T-helper 2 cell treated with Interferon-gamma antibody and Interleukin-4, amounts not matched to agents 5 μg/mL and 100 μg/mL, for 36 hours (primary cell): ENCODE measurements at regions not wholly inside any gene's neighbourhood (a gene's known extent, or its start where the extent isn't known, plus 50 kb on each side); places are given as distances from the start of the nearest gene placed in this dataset.
"Not testable (repeated sequence)": the region's sequence is repeated elsewhere in the genome, so short reads cannot be mapped to it uniquely, and the experiment has no call there.

ENCODE experiments used
- DNase-seq: peaks from one replicate; pipeline ENCODE4 v3.0.0; 2021; ENCODE audit warnings: low spot score
- H3K27ac Mint-ChIP-seq: one replicate; pipeline ENCODE4 v1.8.0; 2021; ENCODE audit warnings: mild to moderate bottlenecking, mixed read lengths
- H3K27me3 Mint-ChIP-seq: one replicate; pipeline ENCODE4 v1.8.0; 2021; ENCODE audit warnings: low read depth, mixed read lengths
- H3K36me3 Mint-ChIP-seq: one replicate; pipeline ENCODE4 v1.8.0; 2021; ENCODE audit warnings: low read depth, mixed read lengths
- H3K4me1 Mint-ChIP-seq: one replicate; pipeline ENCODE4 v1.8.0; 2021; ENCODE audit warnings: low read depth, mixed read lengths
- H3K4me3 Mint-ChIP-seq: one replicate; pipeline ENCODE4 v1.8.0; 2022; ENCODE audit warnings: mild to moderate bottlenecking, moderate library complexity, mixed read lengths
- H3K9me3 Mint-ChIP-seq: one replicate; pipeline ENCODE4 v1.8.0; 2021; ENCODE audit warnings: mixed read lengths

- H3K27ac Mint-ChIP-seq = no peak overlapping the region
- H3K27me3 Mint-ChIP-seq = no peaks in the 10 kb centered on the region
- no peak overlapping the region for H3K4me3 Mint-ChIP-seq
- no peaks in the 10 kb centered on the region for H3K36me3 Mint-ChIP-seq
- DNase-seq = no peak
- peaks cover 22% of the 10 kb centered on the region for H3K9me3 Mint-ChIP-seq
- no peaks in the 10 kb centered on the region for H3K4me1 Mint-ChIP-seq
Observed at GRCh38 chr12:127820271-127820670, 446.7 kb upstream of the TMEM132C start.

GRCh38 chr12:127820846-127821245 lies 446.1 kb upstream of the TMEM132C start:
- H3K27me3 Mint-ChIP-seq = no peaks in the 10 kb centered on the region
- no peaks in the 10 kb centered on the region for H3K4me1 Mint-ChIP-seq
- H3K9me3 Mint-ChIP-seq = peaks cover 25% of the 10 kb centered on the region
- H3K36me3 Mint-ChIP-seq = no peaks in the 10 kb centered on the region
- no peak overlapping the region for H3K4me3 Mint-ChIP-seq
- no peak for DNase-seq
- no peak overlapping the region for H3K27ac Mint-ChIP-seq

DNA sequence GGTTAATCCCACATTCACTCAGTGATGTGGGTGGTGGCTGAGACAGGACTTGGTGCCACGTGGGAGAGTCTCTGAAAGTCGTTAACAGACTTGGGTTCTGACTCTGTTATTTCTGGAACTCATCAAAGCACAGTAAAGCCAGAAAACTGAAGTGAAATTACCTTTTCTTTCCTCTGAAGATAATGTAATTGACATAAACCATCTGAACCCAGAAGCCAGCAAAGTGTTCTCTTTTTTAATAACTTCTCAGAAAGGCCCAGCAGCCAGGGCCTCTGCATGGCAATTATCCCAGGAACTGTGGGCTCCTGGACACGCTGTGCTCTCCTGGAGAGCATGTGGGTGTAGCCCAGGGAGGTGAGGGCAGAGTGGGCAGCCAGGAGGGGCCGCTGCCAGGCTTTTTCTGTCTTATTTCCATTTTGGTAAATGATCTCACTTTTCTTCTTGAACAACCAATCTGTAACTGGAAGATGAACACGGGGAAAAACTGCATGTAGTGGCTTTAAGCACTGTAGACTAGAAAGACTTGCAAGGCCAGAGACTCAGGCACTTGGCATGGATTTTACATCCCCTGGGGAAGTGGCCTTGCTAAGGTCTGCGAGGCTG lies 444.1 kb upstream of the TMEM132C start:
- DNase-seq = no peak
- Mint-ChIP-seq H3K4me3 (no peak overlapping the region), H3K36me3 (no peaks in the 10 kb centered on the region), H3K9me3 (peaks cover 25% of the 10 kb centered on the region), H3K27ac (no peak overlapping the region), H3K4me1 (no peaks in the 10 kb centered on the region), H3K27me3 (no peaks in the 10 kb centered on the region)

DNA sequence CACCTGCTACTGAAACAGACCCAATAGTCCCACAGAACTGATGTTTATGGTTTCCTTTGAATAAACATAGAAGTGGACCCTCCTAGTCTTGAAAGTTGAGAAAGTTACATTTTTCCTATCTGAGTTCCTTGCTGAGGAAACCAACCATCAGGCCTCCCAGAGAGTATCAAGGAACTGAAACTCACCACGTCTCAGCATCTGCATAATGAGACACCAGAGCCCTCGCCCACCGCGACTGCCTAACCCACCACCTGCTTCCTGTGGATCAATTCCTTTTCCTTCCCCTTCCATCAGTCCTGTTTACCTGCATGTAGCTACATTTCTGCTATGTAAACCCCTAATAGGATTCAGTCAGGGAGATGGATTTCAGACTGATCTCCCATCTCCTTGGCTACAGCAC lies 443.2 kb upstream of the TMEM132C start:
- no peaks in the 10 kb centered on the region for H3K27me3 Mint-ChIP-seq
- no peaks in the 10 kb centered on the region for H3K4me1 Mint-ChIP-seq
- H3K36me3 Mint-ChIP-seq = no peaks in the 10 kb centered on the region
- no peak for DNase-seq
- no peak overlapping the region for H3K4me3 Mint-ChIP-seq
- peaks cover 31% of the 10 kb centered on the region for H3K9me3 Mint-ChIP-seq
- no peak overlapping the region for H3K27ac Mint-ChIP-seq

- H3K36me3 Mint-ChIP-seq = no peaks in the 10 kb centered on the region
- H3K27me3 Mint-ChIP-seq = no peaks in the 10 kb centered on the region
- peaks cover 35% of the 10 kb centered on the region for H3K9me3 Mint-ChIP-seq
- no peak overlapping the region for H3K27ac Mint-ChIP-seq
- no peak for DNase-seq
- H3K4me3 Mint-ChIP-seq = no peak overlapping the region
- no peaks in the 10 kb centered on the region for H3K4me1 Mint-ChIP-seq
Observed at GRCh38 chr12:127829281-127830064, 437.5 kb upstream of the TMEM132C start.

DNA sequence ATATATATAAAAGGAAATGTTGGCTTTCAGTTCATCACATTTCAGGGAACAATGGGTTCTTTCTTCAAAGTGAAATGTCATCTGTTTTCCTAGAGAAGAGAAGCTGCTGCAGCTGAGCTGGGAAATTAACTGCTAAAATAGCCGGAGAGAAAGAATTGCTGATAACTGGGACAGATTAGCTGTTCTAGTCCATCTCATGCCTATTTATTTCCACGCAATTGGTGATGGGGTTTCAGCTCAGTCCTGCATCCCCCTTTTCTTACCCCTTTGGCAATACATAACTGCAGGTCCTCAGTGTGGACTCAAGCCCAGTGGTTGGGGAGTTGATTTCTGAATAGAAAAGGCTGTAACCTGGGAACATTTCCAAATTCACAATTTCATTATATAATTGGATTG lies 436.9 kb upstream of the TMEM132C start:
- H3K27me3 Mint-ChIP-seq = no peaks in the 10 kb centered on the region
- DNase-seq = no peak
- H3K4me1 Mint-ChIP-seq = no peaks in the 10 kb centered on the region
- H3K36me3 Mint-ChIP-seq = no peaks in the 10 kb centered on the region
- no peak overlapping the region for H3K4me3 Mint-ChIP-seq
- H3K9me3 Mint-ChIP-seq = peaks cover 36% of the 10 kb centered on the region
- no peak overlapping the region for H3K27ac Mint-ChIP-seq

DNA sequence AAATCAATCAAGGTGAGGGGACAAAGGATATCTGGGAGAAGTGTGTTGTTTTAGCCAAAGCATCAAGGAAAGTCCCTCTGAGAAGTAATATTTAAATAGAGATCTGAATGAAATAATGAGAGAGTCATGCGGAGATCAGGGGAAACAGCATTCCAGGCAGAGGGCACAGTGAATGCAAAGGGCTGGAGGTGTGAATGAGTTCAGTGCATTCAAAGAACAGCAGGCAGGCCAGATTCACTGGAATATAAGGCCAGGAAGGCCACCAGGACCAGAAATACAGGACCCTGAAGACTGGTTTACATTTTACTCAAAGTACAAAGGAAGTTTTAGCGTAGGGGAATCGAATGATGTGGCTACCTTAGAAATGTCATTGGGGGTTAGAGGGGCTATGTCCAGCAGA lies 436.2 kb upstream of the TMEM132C start:
- peaks cover 30% of the 10 kb centered on the region for H3K9me3 Mint-ChIP-seq
- no peak for DNase-seq
- H3K27me3 Mint-ChIP-seq = no peaks in the 10 kb centered on the region
- H3K4me1 Mint-ChIP-seq = no peaks in the 10 kb centered on the region
- H3K36me3 Mint-ChIP-seq = no peaks in the 10 kb centered on the region
- H3K27ac Mint-ChIP-seq = no peak overlapping the region
- no peak overlapping the region for H3K4me3 Mint-ChIP-seq

DNA sequence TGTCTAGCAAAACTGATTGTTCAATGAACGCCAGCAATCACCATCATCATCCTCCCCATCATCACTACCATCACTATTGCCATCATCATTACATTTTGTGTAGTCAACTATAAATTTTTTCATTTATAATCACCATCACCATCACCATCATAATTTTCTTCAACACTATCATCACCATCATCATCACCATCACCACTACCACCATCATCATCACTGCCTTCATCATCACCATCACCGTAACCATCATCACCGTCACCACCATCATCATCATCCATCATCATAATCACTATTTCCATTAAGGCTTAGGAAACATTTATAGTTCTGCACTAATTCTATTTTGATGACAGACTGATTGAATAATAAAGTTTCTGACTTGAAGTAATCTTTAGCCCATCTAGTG lies 434.8 kb upstream of the TMEM132C start:
- H3K36me3 Mint-ChIP-seq = no peaks in the 10 kb centered on the region
- DNase-seq = no peak
- H3K4me3 Mint-ChIP-seq = no peak overlapping the region
- H3K27me3 Mint-ChIP-seq = no peaks in the 10 kb centered on the region
- H3K27ac Mint-ChIP-seq = no peak overlapping the region
- peaks cover 38% of the 10 kb centered on the region for H3K9me3 Mint-ChIP-seq
- no peaks in the 10 kb centered on the region for H3K4me1 Mint-ChIP-seq

DNA sequence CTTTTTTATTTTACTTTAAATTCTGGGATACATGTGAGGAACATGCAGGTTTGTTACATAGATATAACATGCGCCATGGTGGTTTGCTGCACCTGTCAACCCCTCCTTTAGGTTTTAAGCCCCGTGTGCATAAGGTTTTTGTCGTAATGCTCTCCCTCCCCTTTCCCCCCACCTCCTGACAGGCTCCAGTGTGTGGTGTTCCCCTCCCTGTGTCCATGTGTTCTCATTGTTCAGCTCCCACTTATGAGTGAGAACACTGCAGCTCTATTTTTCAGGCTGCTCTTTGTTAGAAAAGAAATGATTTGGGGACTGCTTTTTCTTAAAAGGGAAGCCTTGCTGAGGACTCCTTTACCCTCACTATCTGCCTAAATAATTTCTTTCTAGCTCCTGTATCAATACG lies 430.2 kb upstream of the TMEM132C start:
- not testable (repeated sequence) for H3K27me3 Mint-ChIP-seq, H3K4me1 Mint-ChIP-seq, H3K36me3 Mint-ChIP-seq, H3K4me3 Mint-ChIP-seq, DNase-seq, H3K27ac Mint-ChIP-seq
- H3K9me3 Mint-ChIP-seq = peaks cover 41% of the 10 kb centered on the region

- Mint-ChIP-seq H3K36me3 (no peaks in the 10 kb centered on the region), H3K27me3 (no peaks in the 10 kb centered on the region), H3K4me3 (no peak overlapping the region), H3K27ac (no peak overlapping the region), H3K4me1 (no peaks in the 10 kb centered on the region), H3K9me3 (peaks cover 52% of the 10 kb centered on the region)
- DNase-seq = no peak
Observed at GRCh38 chr12:127857661-127858060, 409.3 kb upstream of the TMEM132C start.

DNA sequence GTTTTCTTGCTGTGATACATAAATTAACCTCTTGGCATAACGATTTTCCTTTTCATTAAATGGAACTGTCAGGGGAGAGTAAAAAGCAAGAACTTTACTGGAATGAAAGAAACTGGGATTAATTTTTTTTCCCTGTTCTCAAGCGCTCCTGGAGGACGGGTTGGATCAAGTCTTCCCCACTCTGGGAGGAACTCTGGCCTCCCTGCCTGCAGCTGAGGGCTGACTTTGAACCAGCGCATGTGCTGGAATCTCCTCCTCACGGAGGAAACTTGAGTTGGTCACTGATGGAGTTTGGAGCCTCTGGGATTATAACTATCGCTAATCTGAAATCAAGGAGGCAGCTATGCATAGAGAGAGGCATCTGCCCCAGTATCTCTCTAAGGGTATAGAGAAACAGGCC lies 406.4 kb upstream of the TMEM132C start:
- Mint-ChIP-seq H3K27ac (no peak overlapping the region), H3K27me3 (no peaks in the 10 kb centered on the region), H3K36me3 (no peaks in the 10 kb centered on the region), H3K9me3 (peaks cover 59% of the 10 kb centered on the region), H3K4me1 (no peaks in the 10 kb centered on the region), H3K4me3 (no peak overlapping the region)
- no peak for DNase-seq

DNA sequence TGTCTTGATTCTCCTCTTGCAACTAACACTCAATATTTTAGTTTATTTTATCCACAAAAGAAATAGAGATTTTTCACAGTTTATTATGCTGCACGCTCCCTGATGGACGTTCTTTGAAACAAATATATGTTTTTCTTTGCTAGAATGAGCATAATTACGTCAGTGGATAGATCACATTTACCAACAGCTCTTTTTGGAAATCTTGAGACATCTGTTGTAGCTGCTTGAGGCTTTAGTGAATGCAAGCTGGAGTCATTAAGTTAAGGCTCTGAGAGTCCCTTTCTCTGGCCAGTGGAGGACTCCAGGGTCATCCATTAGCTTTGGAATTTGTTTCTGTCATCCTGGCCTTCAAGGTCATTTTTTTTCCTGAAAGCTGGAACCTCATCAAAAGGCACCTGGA lies 405.6 kb upstream of the TMEM132C start:
- Mint-ChIP-seq H3K9me3 (peaks cover 62% of the 10 kb centered on the region), H3K4me1 (no peaks in the 10 kb centered on the region), H3K27ac (no peak overlapping the region), H3K4me3 (no peak overlapping the region), H3K27me3 (no peaks in the 10 kb centered on the region), H3K36me3 (no peaks in the 10 kb centered on the region)
- no peak for DNase-seq

- Mint-ChIP-seq H3K4me3 (no peak overlapping the region), H3K27me3 (no peaks in the 10 kb centered on the region), H3K4me1 (no peaks in the 10 kb centered on the region), H3K9me3 (peaks cover 25% of the 10 kb centered on the region), H3K27ac (no peak overlapping the region), H3K36me3 (no peaks in the 10 kb centered on the region)
- no peak for DNase-seq
Observed at GRCh38 chr12:127873306-127873705, 393.7 kb upstream of the TMEM132C start.

DNA sequence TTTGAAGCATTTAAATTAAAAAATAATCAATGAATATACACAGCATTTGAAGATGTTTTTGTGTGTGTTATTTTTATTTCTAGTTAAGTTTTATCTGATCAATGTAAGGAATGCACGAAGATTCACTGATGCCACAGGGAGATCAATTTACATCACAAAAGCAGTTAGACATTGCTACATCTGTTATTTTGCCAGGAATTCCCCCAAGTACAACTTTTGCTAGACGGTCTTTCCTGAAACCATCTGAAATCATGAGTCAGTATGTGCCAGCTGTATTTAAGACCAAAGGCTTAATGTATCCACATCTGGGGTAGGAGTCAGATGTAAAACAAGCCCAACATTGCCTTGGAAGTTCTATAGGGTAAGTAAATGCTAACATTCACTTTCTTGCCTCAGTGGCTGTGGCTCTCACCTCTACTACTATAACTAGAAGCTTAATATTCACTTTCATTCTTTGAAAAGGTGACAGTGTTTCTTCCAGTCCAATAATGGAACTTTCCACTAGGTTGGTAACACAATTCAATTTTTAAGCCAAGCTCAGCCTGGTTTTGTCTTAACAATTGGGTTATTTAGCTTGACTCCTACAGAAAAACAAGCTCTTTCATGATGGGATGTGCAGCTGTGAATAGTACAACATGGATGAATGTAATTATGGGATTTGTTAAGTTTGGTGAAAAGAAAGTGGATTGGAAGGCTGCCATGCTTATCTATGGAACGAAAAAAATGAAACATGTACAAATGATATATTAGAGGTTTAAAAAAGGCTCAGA lies 385.4 kb upstream of the TMEM132C start:
- Mint-ChIP-seq H3K36me3 (no peaks in the 10 kb centered on the region), H3K4me3 (no peak overlapping the region), H3K27ac (no peak overlapping the region), H3K4me1 (no peaks in the 10 kb centered on the region), H3K27me3 (no peaks in the 10 kb centered on the region), H3K9me3 (peaks cover 52% of the 10 kb centered on the region)
- DNase-seq = no peak
